BLaER1 (cell line): ENCODE measurements at regions not wholly inside any gene's neighbourhood (a gene's known extent, or its start where the extent isn't known, plus 50 kb on each side); places are given as distances from the start of the nearest gene placed in this dataset.

Experiments
- H3K27ac ChIP-seq: shearing (Covaris generic); formaldehyde crosslinking; 2 replicates; pipeline ENCODE4 v1.8.1; 2022
- H3K27me3 ChIP-seq: shearing (Covaris generic); formaldehyde crosslinking; 2 replicates; pipeline ENCODE4 v1.8.1; 2022
- H3K36me3 ChIP-seq: shearing (Covaris generic); formaldehyde crosslinking; 2 replicates; pipeline ENCODE4 v1.8.1; 2022
- H3K4me1 ChIP-seq: shearing (Covaris generic); formaldehyde crosslinking; 2 replicates; pipeline ENCODE4 v1.8.1; 2022
- H3K4me2 ChIP-seq: shearing (Covaris generic); formaldehyde crosslinking; 2 replicates; pipeline ENCODE4 v1.8.1; 2022
- H3K4me3 ChIP-seq: shearing (Covaris generic); formaldehyde crosslinking; 2 replicates; pipeline ENCODE4 v1.8.1; 2022
- H3K9ac ChIP-seq: shearing (Covaris generic); formaldehyde crosslinking; 2 replicates; pipeline ENCODE4 v1.8.1; 2022
- H3K9me3 ChIP-seq: shearing (Covaris generic); formaldehyde crosslinking; 2 replicates; pipeline ENCODE4 v1.8.1; 2022
- H4K20me1 ChIP-seq: shearing (Covaris generic); formaldehyde crosslinking; 2 replicates; pipeline ENCODE4 v1.8.1; 2022
- Cebpa-rat ChIP-seq: shearing (Covaris generic); IDR thresholded peaks from 2 replicates; pipeline ENCODE4 v1.8.1; 2022

GRCh38 chr1:112239683-112240330 is 156.2 kb upstream of the CTTNBP2NL start:
- no peak overlapping the region for H3K4me2 ChIP-seq
- no peaks in the 10 kb centered on the region for H3K36me3 ChIP-seq
- H4K20me1 ChIP-seq = no peaks in the 10 kb centered on the region
- TF ChIP-seq Cebpa-rat = no peak
- H3K4me1 ChIP-seq = peaks cover 8% of the 10 kb centered on the region; the same call in 1 of the 2 replicates
- H3K4me3 ChIP-seq = no peak overlapping the region
- H3K9ac ChIP-seq = no peak overlapping the region
- H3K27ac ChIP-seq = no peak overlapping the region
- no peaks in the 10 kb centered on the region for H3K27me3 ChIP-seq
- no peaks in the 10 kb centered on the region for H3K9me3 ChIP-seq

- H4K20me1 ChIP-seq = no peaks in the 10 kb centered on the region
- no peak overlapping the region for H3K4me3 ChIP-seq
- no peak overlapping the region for H3K9ac ChIP-seq
- no peak overlapping the region for H3K4me2 ChIP-seq
- H3K36me3 ChIP-seq = no peaks in the 10 kb centered on the region
- H3K27me3 ChIP-seq = no peaks in the 10 kb centered on the region
- peaks cover 8% of the 10 kb centered on the region; the same call in 1 of the 2 replicates for H3K4me1 ChIP-seq
- H3K9me3 ChIP-seq = no peaks in the 10 kb centered on the region
- no peak for TF ChIP-seq Cebpa-rat
- H3K27ac ChIP-seq = no peak overlapping the region
Observed at GRCh38 chr1:112242470-112242869, 153.5 kb upstream of the CTTNBP2NL start.

GRCh38 chr1:112244131-112244530 is 151.9 kb upstream of the CTTNBP2NL start:
- H4K20me1 ChIP-seq = no peaks in the 10 kb centered on the region
- no peaks in the 10 kb centered on the region for H3K36me3 ChIP-seq
- H3K9ac ChIP-seq = no peak overlapping the region
- no peak for TF ChIP-seq Cebpa-rat
- H3K27ac ChIP-seq = no peak overlapping the region
- H3K4me1 ChIP-seq = no peaks in the 10 kb centered on the region
- H3K27me3 ChIP-seq = no peaks in the 10 kb centered on the region
- H3K4me3 ChIP-seq = no peak overlapping the region
- no peaks in the 10 kb centered on the region for H3K9me3 ChIP-seq
- no peak overlapping the region for H3K4me2 ChIP-seq

GRCh38 chr1:112245114-112245513 is 150.9 kb upstream of the CTTNBP2NL start:
- Histone ChIP-seq H3K4me1 (no peaks in the 10 kb centered on the region), H3K4me2 (no peak overlapping the region), H3K27me3 (no peaks in the 10 kb centered on the region), H3K4me3 (no peak overlapping the region), H3K27ac (no peak overlapping the region), H3K9ac (no peak overlapping the region), H4K20me1 (no peaks in the 10 kb centered on the region), H3K9me3 (no peaks in the 10 kb centered on the region), H3K36me3 (no peaks in the 10 kb centered on the region)
- TF ChIP-seq Cebpa-rat = no peak

- H3K27me3 ChIP-seq = no peaks in the 10 kb centered on the region
- H3K9ac ChIP-seq = no peak overlapping the region
- no peaks in the 10 kb centered on the region for H4K20me1 ChIP-seq
- H3K9me3 ChIP-seq = no peaks in the 10 kb centered on the region
- no peak overlapping the region for H3K4me2 ChIP-seq
- TF ChIP-seq Cebpa-rat = no peak
- no peaks in the 10 kb centered on the region for H3K4me1 ChIP-seq
- H3K4me3 ChIP-seq = no peak overlapping the region
- H3K36me3 ChIP-seq = no peaks in the 10 kb centered on the region
- H3K27ac ChIP-seq = no peak overlapping the region
Observed at GRCh38 chr1:112247036-112247597, 148.9 kb upstream of the CTTNBP2NL start.

DNA sequence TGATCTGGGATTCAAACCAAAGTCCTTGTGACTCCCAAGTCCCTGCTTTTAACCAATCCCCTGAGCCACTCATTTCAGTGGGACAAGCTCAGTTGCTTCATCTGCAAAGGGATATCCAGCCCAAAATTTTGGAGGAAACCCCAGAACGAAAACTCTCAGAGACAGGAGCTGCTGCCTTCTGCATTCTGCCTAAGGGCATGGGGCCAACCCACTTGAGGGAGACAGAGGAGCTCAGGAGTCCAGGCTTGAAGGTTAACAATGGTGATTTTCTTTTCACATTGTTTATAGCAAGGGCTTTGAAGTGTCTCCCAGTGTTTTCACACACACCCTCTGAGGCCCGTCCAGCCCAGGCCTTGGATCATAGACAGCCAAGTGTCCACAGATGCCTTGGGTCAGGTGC is 148.1 kb upstream of the CTTNBP2NL start:
- no peak overlapping the region for H3K27ac ChIP-seq
- H3K4me1 ChIP-seq = no peaks in the 10 kb centered on the region
- no peak overlapping the region for H3K4me2 ChIP-seq
- H3K9me3 ChIP-seq = no peaks in the 10 kb centered on the region
- no peaks in the 10 kb centered on the region for H3K27me3 ChIP-seq
- TF ChIP-seq Cebpa-rat = no peak
- no peaks in the 10 kb centered on the region for H3K36me3 ChIP-seq
- H3K9ac ChIP-seq = no peak overlapping the region
- no peaks in the 10 kb centered on the region for H4K20me1 ChIP-seq
- no peak overlapping the region for H3K4me3 ChIP-seq

DNA sequence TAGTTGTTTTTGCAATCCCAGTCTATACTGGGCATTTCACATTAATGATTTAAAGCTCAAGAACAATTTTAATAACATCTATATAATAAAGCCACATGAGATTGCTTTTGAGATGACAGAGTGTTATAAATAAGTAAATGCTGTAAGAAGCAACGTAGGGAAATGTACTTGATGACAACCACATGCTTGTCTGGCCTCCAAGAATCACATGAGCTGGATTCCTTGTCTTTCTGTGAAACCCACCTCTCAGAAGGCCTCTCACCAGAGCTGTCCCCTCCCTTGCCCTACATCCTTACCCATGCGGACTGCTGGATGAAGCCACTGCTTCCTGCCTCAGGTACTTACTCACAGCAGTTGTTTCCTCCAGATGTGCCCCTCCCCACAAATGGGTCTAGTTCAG is 145.1 kb upstream of the CTTNBP2NL start:
- Histone ChIP-seq H3K4me2 (no peak overlapping the region), H3K4me1 (no peaks in the 10 kb centered on the region), H4K20me1 (no peaks in the 10 kb centered on the region), H3K9ac (no peak overlapping the region), H3K36me3 (no peaks in the 10 kb centered on the region), H3K9me3 (no peaks in the 10 kb centered on the region), H3K27ac (no peak overlapping the region), H3K4me3 (no peak overlapping the region), H3K27me3 (no peaks in the 10 kb centered on the region)
- no peak for TF ChIP-seq Cebpa-rat

DNA sequence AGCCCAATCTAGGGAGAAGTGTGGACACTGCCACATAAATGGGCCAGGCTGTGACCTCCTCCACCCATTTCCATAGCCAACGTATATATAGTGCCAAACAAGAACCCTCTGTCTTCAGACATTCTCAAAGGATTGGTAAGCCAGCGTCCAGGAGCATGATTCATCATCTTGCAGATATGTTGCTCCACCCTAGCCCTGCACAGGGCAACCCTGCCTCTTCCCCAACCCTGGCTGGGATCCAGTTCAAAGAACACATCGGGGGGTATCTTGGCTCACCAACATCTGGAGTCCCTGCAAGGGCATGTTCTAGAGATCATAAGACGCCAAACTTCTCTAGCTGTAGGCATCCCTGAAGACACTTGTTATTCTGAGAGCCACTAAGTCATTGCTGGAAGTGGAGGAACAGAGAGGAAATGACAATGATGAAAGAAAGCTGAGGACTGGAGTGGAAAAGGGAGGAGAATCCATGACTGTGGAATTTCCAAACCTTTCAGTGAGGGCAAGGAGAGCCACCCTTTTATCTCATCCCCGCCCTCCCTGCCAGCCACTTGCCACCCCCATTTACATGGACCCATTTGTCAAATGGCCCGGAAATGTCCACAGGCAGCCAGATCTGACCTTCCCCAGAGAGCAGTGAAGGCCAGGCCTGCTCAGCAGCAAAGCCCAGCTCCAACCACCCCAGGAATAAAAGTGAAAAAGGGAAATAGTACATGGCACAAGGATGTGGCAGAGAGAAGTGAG is 144.1 kb upstream of the CTTNBP2NL start:
- H3K4me2 ChIP-seq = no peak overlapping the region
- H3K27ac ChIP-seq = no peak overlapping the region
- no peak for TF ChIP-seq Cebpa-rat

DNA sequence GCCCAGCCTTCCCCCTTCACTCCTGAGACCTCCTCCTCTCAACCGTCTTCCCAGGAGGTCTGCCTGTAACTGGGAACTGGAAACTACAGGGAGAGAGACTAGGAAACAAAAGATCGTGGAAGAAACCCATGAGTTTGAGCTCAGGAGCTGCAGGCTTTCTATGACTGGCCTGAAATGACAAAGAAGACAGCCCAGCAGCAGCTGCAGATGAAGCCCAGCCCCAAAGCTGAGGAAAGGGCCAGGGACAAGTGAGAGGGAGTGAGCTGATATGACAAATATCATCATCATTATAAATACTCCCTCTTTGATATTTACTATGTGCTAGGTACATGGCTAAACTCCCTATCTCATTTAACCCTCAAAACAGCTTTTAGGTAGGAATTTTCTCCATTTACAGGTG is 142.6 kb upstream of the CTTNBP2NL start:
- no peaks in the 10 kb centered on the region for H3K4me1 ChIP-seq
- no peaks in the 10 kb centered on the region for H4K20me1 ChIP-seq
- no peak for TF ChIP-seq Cebpa-rat

More for the DNA sequence above, 144.1 kb upstream of the CTTNBP2NL start:
- Histone ChIP-seq H4K20me1 (no peaks in the 10 kb centered on the region), H3K4me3 (no peak overlapping the region), H3K9ac (no peak overlapping the region), H3K4me1 (no peaks in the 10 kb centered on the region), H3K27me3 (no peaks in the 10 kb centered on the region), H3K9me3 (no peaks in the 10 kb centered on the region), H3K36me3 (no peaks in the 10 kb centered on the region)

DNA sequence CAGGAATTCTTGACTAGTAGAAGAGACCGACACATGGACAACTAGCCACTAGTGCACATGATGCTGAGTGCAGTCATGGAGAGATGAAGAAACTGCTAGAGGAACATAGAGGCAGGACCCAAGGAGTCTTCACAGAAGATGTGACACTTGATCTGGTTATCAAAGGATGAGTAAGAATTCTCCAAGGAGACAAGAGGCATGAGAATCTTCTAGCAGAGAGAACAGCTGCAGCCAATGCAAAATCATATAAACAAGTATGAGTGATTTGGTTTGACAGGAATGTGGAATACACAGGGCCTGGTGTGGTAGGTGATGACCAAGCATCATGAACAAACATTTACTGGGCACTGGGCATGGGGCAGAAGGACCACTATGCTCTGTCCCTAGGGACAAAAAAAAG is 140.9 kb upstream of the CTTNBP2NL start:
- TF ChIP-seq Cebpa-rat = no peak
- Histone ChIP-seq H3K4me3 (no peak overlapping the region), H3K4me1 (no peaks in the 10 kb centered on the region), H4K20me1 (no peaks in the 10 kb centered on the region), H3K27me3 (no peaks in the 10 kb centered on the region), H3K4me2 (no peak overlapping the region), H3K27ac (no peak overlapping the region), H3K9me3 (no peaks in the 10 kb centered on the region), H3K36me3 (no peaks in the 10 kb centered on the region), H3K9ac (no peak overlapping the region)

More for the DNA sequence above, 142.6 kb upstream of the CTTNBP2NL start:
- Histone ChIP-seq H3K9me3 (no peaks in the 10 kb centered on the region), H3K4me2 (no peak overlapping the region), H3K27ac (no peak overlapping the region), H3K36me3 (no peaks in the 10 kb centered on the region), H3K4me3 (no peak overlapping the region), H3K9ac (no peak overlapping the region), H3K27me3 (no peaks in the 10 kb centered on the region)
